NCI-H526 treated with DMSO at 0.1 percent for 48 hours (cell line): ENCODE measurements at regions not wholly inside any gene's neighbourhood (a gene's known extent, or its start where the extent isn't known, plus 50 kb on each side); places are given as distances from the start of the nearest gene placed in this dataset.

ENCODE experiments used
- DNase-seq: peaks from one replicate; lab custom pipeline; 2025; lab: John Stamatoyannopoulos, UW

GRCh38 chr2:64283641-64284361, 139.6 kb upstream of the PELI1 start:
- no peak for DNase-seq

- DNase-seq: no peak
Measured at GRCh38 chr2:64284751-64285150, 140.5 kb upstream of the PELI1 start.

GRCh38 chr2:64287202-64287740, 143.1 kb upstream of the PELI1 start:
- no peak for DNase-seq

- peak; percentile 12 for DNase-seq
Measured at GRCh38 chr2:64288321-64289193, 144.3 kb upstream of the PELI1 start.

GRCh38 chr2:64289251-64289650, 145.0 kb upstream of the PELI1 start:
- DNase-seq: no peak

- DNase-seq: no peak
Measured at GRCh38 chr2:64289737-64290136, 145.5 kb upstream of the PELI1 start.

- no peak for DNase-seq
Measured at GRCh38 chr2:64291181-64291580, 147.0 kb upstream of the PELI1 start.

- DNase-seq: no peak
Measured at GRCh38 chr2:64295326-64296139, 151.3 kb upstream of the PELI1 start.

GRCh38 chr2:64296140-64296480, 151.9 kb upstream of the PELI1 start:
- DNase-seq: no peak

- no peak for DNase-seq
Measured at GRCh38 chr2:64296695-64297346, 152.6 kb upstream of the PELI1 start.

GRCh38 chr2:64298161-64298560, 153.9 kb upstream of the PELI1 start:
- DNase-seq: no peak

GRCh38 chr2:64300066-64300465, 153.9 kb upstream of the LGALSL start:
- no peak for DNase-seq

- no peak for DNase-seq
Measured at GRCh38 chr2:64303250-64303649, 150.7 kb upstream of the LGALSL start.

GRCh38 chr2:64307421-64307820, 146.5 kb upstream of the LGALSL start:
- DNase-seq: no peak

GRCh38 chr2:64311191-64311910, 142.6 kb upstream of the LGALSL start:
- no peak for DNase-seq

- DNase-seq: peak; percentile 65
Measured at GRCh38 chr2:64311948-64312621, 141.9 kb upstream of the LGALSL start.

GRCh38 chr2:64312622-64313397, 141.2 kb upstream of the LGALSL start:
- no peak for DNase-seq

- DNase-seq: no peak
Measured at GRCh38 chr2:64313398-64313723, 140.6 kb upstream of the LGALSL start.

GRCh38 chr2:64315291-64315960, 138.5 kb upstream of the LGALSL start:
- no peak for DNase-seq
